KOPT-K1 (cell line): ENCODE measurements at regions not wholly inside any gene's neighbourhood (a gene's known extent, or its start where the extent isn't known, plus 50 kb on each side); places are given as distances from the start of the nearest gene placed in this dataset.

Source experiments
- H3K27ac ChIP-seq: fragments of 200-600 bp; sonication (generic); 2 replicates; pipeline ENCODE4 v1.5.1; 2016; ENCODE audit warnings: antibody characterized with exemption, mild to moderate bottlenecking, low read depth, low read length; ENCODE audit not compliant: poor library complexity, severe bottlenecking
- H3K36me3 ChIP-seq: fragments of 200-600 bp; sonication (generic); 2 replicates; pipeline ENCODE4 v1.5.1; 2017; ENCODE audit warnings: antibody characterized with exemption, mild to moderate bottlenecking, low read length, moderate library complexity; ENCODE audit not compliant: insufficient read depth
- H3K9me3 ChIP-seq: fragments of 200-600 bp; sonication (generic); 2 replicates; pipeline ENCODE4 v1.5.1; 2017; ENCODE audit warnings: antibody characterized with exemption, low read length, mild to moderate bottlenecking; ENCODE audit not compliant: insufficient read depth, poor library complexity, severe bottlenecking

DNA sequence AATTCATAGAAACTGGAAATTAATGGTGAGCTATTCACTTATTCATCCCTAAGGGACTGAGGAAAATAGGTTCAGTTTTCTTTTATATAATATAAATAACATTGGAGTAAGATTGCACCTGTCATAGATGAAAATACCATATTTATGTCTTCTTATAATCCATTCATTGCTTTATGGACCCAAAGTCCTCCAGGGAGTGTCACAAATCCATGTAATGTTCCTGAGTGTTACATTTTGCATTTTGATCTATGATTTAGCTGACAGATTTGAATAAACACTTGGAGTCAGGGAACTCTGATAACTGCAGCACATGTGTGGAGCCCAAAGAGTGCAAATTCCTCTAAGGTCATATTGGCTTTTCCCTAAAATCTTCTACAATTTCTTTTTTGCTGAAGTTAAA is 484.3 kb downstream of the MDFIC start:
- Histone ChIP-seq H3K36me3 (no peaks in the 10 kb centered on the region), H3K9me3 (no peaks in the 10 kb centered on the region), H3K27ac (no peak overlapping the region)

GRCh38 chr7:115387137-115387536 is 465.2 kb downstream of the MDFIC start:
- no peak overlapping the region for H3K27ac ChIP-seq
- no peaks in the 10 kb centered on the region for H3K9me3 ChIP-seq
- H3K36me3 ChIP-seq, result no peaks in the 10 kb centered on the region

- no peaks in the 10 kb centered on the region for H3K36me3 ChIP-seq
- no peak overlapping the region for H3K27ac ChIP-seq
- no peaks in the 10 kb centered on the region for H3K9me3 ChIP-seq
Observed at GRCh38 chr7:115379321-115379720, 457.4 kb downstream of the MDFIC start.

DNA sequence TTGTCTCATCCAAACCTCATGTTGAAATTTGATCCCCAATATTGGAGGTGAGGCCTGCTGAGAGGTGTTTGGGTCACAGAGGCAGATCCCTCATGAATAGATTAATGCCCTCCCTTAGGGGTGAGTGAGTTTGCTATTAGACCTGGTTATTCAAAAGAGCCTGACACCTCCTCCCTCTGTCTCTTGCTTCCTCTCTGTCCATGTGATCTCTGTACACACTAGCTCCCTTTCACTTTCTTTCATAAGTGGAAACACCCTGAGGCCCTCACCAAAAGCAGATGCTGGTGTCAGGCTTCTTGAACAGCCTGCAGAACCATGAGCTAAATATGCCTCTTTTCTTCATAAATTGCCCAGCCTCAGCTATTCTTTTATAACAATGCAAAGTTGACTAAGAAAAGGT is 447.1 kb downstream of the MDFIC start:
- H3K9me3 ChIP-seq, result no peaks in the 10 kb centered on the region
- H3K27ac ChIP-seq, result no peak overlapping the region
- H3K36me3 ChIP-seq, result no peaks in the 10 kb centered on the region

DNA sequence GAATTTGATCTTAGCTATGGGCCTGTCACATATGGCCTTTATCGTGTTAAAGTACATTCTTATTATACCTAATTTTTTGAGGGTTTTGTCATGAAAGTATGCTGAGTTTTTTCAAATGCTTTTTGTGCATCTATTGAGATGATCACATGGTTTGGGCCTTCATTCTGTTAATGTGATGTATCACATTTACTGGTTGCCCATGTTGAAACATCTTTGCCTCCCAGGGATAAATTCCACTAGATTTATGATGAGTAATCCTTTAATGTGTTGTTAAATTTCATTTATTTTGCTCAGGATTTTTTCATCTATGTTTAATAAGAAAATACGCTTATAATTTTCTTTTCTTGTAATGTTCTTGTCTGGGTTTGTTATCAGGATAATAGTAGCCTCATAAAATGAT is 442.0 kb downstream of the MDFIC start:
- Histone ChIP-seq H3K9me3 (no peaks in the 10 kb centered on the region), H3K27ac (no peak overlapping the region)

DNA sequence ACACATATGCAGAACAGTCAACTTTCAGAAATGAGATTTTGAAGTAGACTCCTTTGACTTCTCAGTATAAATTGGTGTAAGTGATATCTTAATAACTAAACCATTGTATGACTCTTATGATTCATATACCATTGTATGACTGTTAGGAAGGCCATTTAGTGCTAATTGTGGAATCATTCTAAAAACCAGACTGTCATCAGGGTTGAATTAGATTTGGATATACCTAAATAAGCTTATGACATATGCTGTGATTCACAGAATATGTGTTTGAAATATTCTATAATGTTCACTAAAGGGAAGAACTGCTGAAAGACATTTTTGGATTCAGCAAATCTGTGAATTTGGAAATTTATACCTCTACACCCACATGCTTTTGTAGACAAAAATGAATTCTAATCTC is 438.1 kb downstream of the MDFIC start:
- no peaks in the 10 kb centered on the region for H3K36me3 ChIP-seq
- H3K27ac ChIP-seq, result no peak overlapping the region

More for the DNA sequence above, 442.0 kb downstream of the MDFIC start:
- H3K36me3 ChIP-seq, result no peaks in the 10 kb centered on the region

DNA sequence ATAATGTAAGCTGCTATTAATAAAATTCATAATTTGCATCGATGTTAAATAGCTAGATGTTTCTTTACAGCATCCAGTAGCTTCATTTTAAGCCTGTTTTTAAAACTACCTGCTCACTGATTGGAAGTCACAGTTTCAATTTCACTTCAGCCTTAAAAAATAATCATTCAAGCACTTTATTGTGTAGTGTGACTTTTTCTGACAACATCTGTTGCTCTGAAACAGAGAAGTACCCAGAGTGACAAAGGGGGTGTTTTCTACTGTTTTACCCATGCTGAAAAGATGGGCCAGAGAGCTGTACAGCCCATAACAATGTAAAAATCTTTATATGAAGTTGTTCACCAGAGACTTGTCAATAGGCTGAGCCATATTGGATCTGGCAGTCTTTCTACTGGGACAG is 437.2 kb downstream of the MDFIC start:
- no peaks in the 10 kb centered on the region for H3K36me3 ChIP-seq
- no peaks in the 10 kb centered on the region for H3K9me3 ChIP-seq
- no peak overlapping the region for H3K27ac ChIP-seq

More for the DNA sequence above, 438.1 kb downstream of the MDFIC start:
- H3K9me3 ChIP-seq, result no peaks in the 10 kb centered on the region

- H3K36me3 ChIP-seq, result no peaks in the 10 kb centered on the region
- no peak overlapping the region for H3K27ac ChIP-seq
Observed at GRCh38 chr7:115357703-115357999, 435.8 kb downstream of the MDFIC start.

DNA sequence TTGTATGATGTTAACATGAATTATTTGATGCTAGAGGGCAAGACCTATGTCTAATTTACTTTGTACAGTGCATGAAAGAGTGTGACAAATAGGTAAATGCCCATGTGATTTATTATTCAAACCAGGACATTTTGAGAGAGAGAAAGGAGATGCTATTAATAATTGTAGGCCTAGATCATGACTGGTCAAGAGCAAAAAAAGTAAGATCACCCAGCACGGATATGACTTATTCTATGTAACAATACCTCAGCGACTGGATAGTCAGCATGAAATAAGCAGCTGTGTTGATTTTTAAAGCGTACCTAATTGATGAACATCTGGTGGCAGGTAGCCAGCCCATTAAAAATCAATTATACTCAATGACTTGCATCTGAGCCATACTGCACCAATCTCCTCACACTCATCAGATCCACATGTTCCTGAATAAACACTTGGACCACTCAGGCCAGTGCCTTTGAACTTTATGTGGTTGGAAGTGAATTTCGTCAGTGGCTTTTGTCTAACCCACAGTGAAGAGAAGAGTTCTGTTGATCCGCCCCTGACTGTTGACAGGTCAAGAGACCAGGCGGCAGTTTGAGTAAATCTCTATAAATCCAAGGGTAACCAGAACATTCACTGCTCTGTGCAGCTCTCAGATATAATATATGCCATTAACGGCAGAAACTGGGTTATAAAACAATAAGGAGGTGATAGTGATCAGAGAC is 435.3 kb downstream of the MDFIC start:
- Histone ChIP-seq H3K36me3 (no peaks in the 10 kb centered on the region), H3K27ac (no peak overlapping the region), H3K9me3 (no peaks in the 10 kb centered on the region)

More at GRCh38 chr7:115357703-115357999, 435.8 kb downstream of the MDFIC start:
- no peaks in the 10 kb centered on the region for H3K9me3 ChIP-seq

GRCh38 chr7:115356139-115356746 is 434.3 kb downstream of the MDFIC start:
- Histone ChIP-seq H3K9me3 (no peaks in the 10 kb centered on the region), H3K36me3 (no peaks in the 10 kb centered on the region), H3K27ac (no peak overlapping the region)

DNA sequence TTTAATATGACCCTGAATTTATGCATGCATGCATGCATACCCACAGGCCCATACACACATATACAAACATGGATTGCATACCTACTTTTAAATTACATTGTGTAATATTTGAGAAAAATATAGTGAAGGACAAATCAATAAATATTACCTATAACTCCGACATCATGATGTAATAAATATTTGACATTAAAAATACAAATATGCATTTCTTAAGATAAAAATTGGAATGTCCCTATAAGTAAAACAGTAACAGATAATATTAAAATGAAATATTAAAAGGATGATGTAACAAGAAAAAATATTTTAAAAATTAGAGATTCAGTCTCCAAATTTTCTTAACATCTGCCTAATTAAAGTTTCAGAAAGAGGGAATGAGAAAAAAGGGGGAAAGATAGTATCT is 433.0 kb downstream of the MDFIC start:
- Histone ChIP-seq H3K9me3 (no peaks in the 10 kb centered on the region), H3K27ac (no peak overlapping the region), H3K36me3 (no peaks in the 10 kb centered on the region)

- H3K9me3 ChIP-seq, result no peaks in the 10 kb centered on the region
- H3K36me3 ChIP-seq, result no peaks in the 10 kb centered on the region
- no peak overlapping the region for H3K27ac ChIP-seq
Observed at GRCh38 chr7:115352375-115352774, 430.5 kb downstream of the MDFIC start.

DNA sequence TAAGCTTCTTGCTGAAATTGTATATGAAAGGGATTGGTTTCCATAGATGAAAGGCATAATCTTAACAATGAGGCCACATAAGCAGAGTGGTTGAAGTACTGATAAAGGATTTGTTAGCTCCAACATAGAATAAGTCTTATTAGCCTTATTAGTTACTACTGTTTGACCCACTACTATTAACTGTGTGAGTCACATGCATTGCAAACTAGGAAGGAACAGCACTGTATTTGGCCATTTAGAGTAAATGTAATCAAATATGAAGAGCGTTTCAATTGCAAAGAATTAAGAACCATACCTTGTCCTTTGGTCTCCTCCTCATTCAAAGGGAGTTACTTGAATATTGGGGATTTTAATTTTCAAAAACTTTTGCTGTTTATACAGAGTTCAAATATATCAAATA is 428.9 kb downstream of the MDFIC start:
- Histone ChIP-seq H3K27ac (no peak overlapping the region), H3K36me3 (no peaks in the 10 kb centered on the region), H3K9me3 (no peaks in the 10 kb centered on the region)

DNA sequence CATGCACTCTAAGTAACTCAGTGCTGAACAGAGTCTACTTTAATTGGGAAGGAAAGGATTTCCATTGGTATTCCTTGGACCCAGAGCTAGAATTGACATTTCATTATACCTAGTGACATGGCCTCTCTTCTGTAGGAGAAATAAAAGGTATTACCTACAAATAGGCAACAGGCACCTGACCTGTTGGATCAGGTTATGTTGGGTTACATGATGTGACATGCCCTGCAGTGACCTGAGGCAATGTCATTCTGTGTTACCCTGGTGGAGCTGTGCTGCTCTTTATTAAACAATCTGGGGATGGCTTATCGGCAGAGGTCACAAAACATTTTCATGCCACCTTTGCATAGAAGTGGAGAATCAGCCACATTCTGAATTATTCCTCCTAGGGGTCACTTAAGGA is 427.7 kb downstream of the MDFIC start:
- Histone ChIP-seq H3K9me3 (no peaks in the 10 kb centered on the region), H3K36me3 (no peaks in the 10 kb centered on the region), H3K27ac (no peak overlapping the region)

DNA sequence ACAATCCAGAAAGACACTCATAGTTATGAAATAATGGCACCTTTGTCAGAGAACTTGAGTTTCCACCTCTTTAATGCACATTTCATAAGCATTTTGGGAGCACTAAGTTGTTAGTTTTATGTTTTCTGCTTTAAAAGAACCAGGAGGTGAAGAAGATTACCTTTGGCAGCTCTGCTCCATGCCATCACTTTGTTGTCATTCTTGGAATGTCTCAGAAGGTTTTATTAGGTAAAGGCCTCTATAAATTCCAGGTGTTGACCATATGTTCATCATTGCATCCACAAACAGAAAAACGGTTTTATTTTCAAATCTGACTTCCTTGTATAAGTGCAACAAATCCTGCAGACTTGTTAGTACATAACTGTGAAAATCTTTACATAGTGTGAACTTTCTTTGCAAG is 424.8 kb downstream of the MDFIC start:
- H3K27ac ChIP-seq, result no peak overlapping the region
- H3K9me3 ChIP-seq, result no peaks in the 10 kb centered on the region
- H3K36me3 ChIP-seq, result no peaks in the 10 kb centered on the region

DNA sequence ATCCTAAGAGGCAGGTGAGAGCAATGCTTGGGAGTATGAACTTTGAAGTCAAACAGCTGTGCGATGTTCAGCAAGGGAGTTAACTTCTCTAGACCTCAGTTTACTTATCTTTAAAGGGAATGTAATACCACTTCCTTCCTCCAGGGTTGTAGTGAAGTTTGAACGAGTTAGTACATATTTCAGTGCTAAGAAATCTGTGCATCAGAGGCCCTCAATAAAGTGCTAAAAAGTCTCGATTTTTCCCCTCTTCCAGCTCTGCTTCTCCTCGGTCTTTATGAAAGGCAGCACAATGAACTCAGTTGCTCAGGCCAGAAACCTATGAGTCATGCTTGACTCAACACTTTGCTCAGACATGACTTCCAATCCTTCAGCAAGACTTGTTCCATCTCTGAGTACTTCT is 418.9 kb downstream of the MDFIC start:
- Histone ChIP-seq H3K36me3 (no peaks in the 10 kb centered on the region), H3K27ac (no peak overlapping the region), H3K9me3 (peaks cover 8% of the 10 kb centered on the region)
